ENCODE measurements at regions not wholly inside any gene's neighbourhood (a gene's known extent, or its start where the extent isn't known, plus 50 kb on each side); places are given as distances from the start of the nearest gene placed in this dataset.

GRCh38 chr7:86201767-86202166 lies 441.9 kb upstream of the GRM3 start:
- DNase-seq (ENCODE audit: low read depth, low spot score) = no peak
- Histone ChIP-seq H4K20me1 (ENCODE audit: control insufficient read depth, extremely low read depth, insufficient read depth, low read length) (no peaks in the 10 kb centered on the region), H3K36me3 (ENCODE audit: control insufficient read depth in 2 of 2, extremely low read depth in 1 of 2, insufficient read depth in 2 of 2, low read length in 2 of 2) (no peaks in the 10 kb centered on the region), H3K4me1 (ENCODE audit: control insufficient read depth, extremely low read depth, insufficient read depth, low read length) (no peaks in the 10 kb centered on the region), H3K27me3 (ENCODE audit: control insufficient read depth, extremely low read depth, insufficient read depth, low read length) (no peaks in the 10 kb centered on the region), H3K9me1 (ENCODE audit: control insufficient read depth, extremely low read depth, insufficient read depth, low read length) (no peaks in the 10 kb centered on the region), H2AFZ (ENCODE audit: control insufficient read depth, low read length) (no peak overlapping the region), H3K9ac (ENCODE audit: control insufficient read depth, extremely low read depth, insufficient read depth, low read length) (no peak overlapping the region), H3K27ac (ENCODE audit: control insufficient read depth, insufficient read depth, low read length) (no peak overlapping the region), H3K4me2 (ENCODE audit: control insufficient read depth, extremely low read depth, insufficient read depth, low read depth, low read length) (no peak overlapping the region), H3K79me2 (ENCODE audit: control insufficient read depth, insufficient read depth, low read length) (no peaks in the 10 kb centered on the region), H3K4me3 (ENCODE audit: control insufficient read depth in 2 of 3, extremely low read depth in 1 of 3, insufficient read depth in 2 of 3, low read depth in 1 of 3, low read length in 3 of 3) (no peak overlapping the region), H3K9me3 (ENCODE audit: control insufficient read depth, low read depth, low read length) (peaks cover 2% of the 10 kb centered on the region)
- FAIRE-seq = no peak
- dilution Hi-C loops (cut with MboI; ENCODE audit: extremely low pct_ligation_motif_present, low sequenced_read_pairs) = loop anchor here (25.0 kb wide), 1 partner anchor 89 kb away; no protein-coding TSS in a partner anchor
- TF ChIP-seq CTCF (optimal IDR thresholded peaks at IDR 0.05 in 1 of 3, IDR thresholded peaks at IDR 0.05 in 1 of 3, conservative IDR thresholded peaks at IDR 0.05 in 1 of 3; ENCODE audit: extremely low read depth in 1 of 3, insufficient read depth in 2 of 3, low read length in 3 of 3) (no peak), EZH2 (IDR thresholded peaks at IDR 0.05; ENCODE audit: low read length) (no peak)

GRCh38 chr7:86199881-86200614 lies 443.7 kb upstream of the GRM3 start:
- no peaks in the 10 kb centered on the region for H3K4me1 ChIP-seq (ENCODE audit: control insufficient read depth, extremely low read depth, insufficient read depth, low read length)
- H3K27ac ChIP-seq (ENCODE audit: control insufficient read depth, insufficient read depth, low read length) = no peak overlapping the region
- DNase-seq (ENCODE audit: low read depth, low spot score) = no peak
- no peaks in the 10 kb centered on the region for H3K27me3 ChIP-seq (ENCODE audit: control insufficient read depth, extremely low read depth, insufficient read depth, low read length)
- no peaks in the 10 kb centered on the region for H4K20me1 ChIP-seq (ENCODE audit: control insufficient read depth, extremely low read depth, insufficient read depth, low read length)
- H3K9me3 ChIP-seq (ENCODE audit: control insufficient read depth, low read depth, low read length) = peaks cover 2% of the 10 kb centered on the region
- H2AFZ ChIP-seq (ENCODE audit: control insufficient read depth, low read length) = no peak overlapping the region
- H3K79me2 ChIP-seq (ENCODE audit: control insufficient read depth, insufficient read depth, low read length) = no peaks in the 10 kb centered on the region
- TF ChIP-seq EZH2 (IDR thresholded peaks at IDR 0.05; ENCODE audit: low read length) = no peak
- TF ChIP-seq CTCF (optimal IDR thresholded peaks at IDR 0.05 in 1 of 3, IDR thresholded peaks at IDR 0.05 in 1 of 3, conservative IDR thresholded peaks at IDR 0.05 in 1 of 3; ENCODE audit: extremely low read depth in 1 of 3, insufficient read depth in 2 of 3, low read length in 3 of 3) = no peak
- no peaks in the 10 kb centered on the region for H3K36me3 ChIP-seq (ENCODE audit: control insufficient read depth in 2 of 2, extremely low read depth in 1 of 2, insufficient read depth in 2 of 2, low read length in 2 of 2)
- no peak overlapping the region for H3K4me2 ChIP-seq (ENCODE audit: control insufficient read depth, extremely low read depth, insufficient read depth, low read depth, low read length)
- no peak overlapping the region for H3K9ac ChIP-seq (ENCODE audit: control insufficient read depth, extremely low read depth, insufficient read depth, low read length)
- H3K9me1 ChIP-seq (ENCODE audit: control insufficient read depth, extremely low read depth, insufficient read depth, low read length) = no peaks in the 10 kb centered on the region
- dilution Hi-C loops (cut with MboI; ENCODE audit: extremely low pct_ligation_motif_present, low sequenced_read_pairs) = loop anchor here (25.0 kb wide), 1 partner anchor 88 kb away; no protein-coding TSS in a partner anchor
- no peak for FAIRE-seq
- H3K4me3 ChIP-seq (ENCODE audit: control insufficient read depth in 2 of 3, extremely low read depth in 1 of 3, insufficient read depth in 2 of 3, low read depth in 1 of 3, low read length in 3 of 3) = no peak overlapping the region

All from keratinocyte (primary cell).